GM12878 (cell line): ENCODE measurements at regions not wholly inside any gene's neighbourhood (a gene's known extent, or its start where the extent isn't known, plus 50 kb on each side); places are given as distances from the start of the nearest gene placed in this dataset.

ENCODE experiments used
- ATAC-seq: fragments of 200-7000 bp; cut with Tn5 transposase; 3 replicates; pipeline ENCODE4 v1.9.1; 2020; ENCODE audit warnings: mild to moderate bottlenecking, moderate library complexity
- BruUV-seq: library from RNA; stranded (reverse); fragments of 400-500 nt; replicated peaks from 2 replicates; lab custom pipeline; 2021; lab: Mats Ljungman, UMichigan
- CTCF ChIA-PET: fragments of 300-600 bp; sonication (Branson Sonifier 250); formaldehyde crosslinking; extraction: SDS; loops from one replicate; lab custom pipeline; 2021; ENCODE audit warnings: inconsistent platforms; lab: Yijun Ruan, JAX
- POLR2A ChIA-PET: fragments of 350-600 bp; formaldehyde crosslinking; extraction: SDS; loops from one replicate; lab custom pipeline; 2021; ENCODE audit warnings: inconsistent platforms; lab: Charles Lee
- RAD21 ChIA-PET: fragments of 300-600 bp; sonication (Branson Sonifier 250); formaldehyde crosslinking; loops from one replicate; lab custom pipeline; 2023; ENCODE audit warnings: antibody characterized with exemption; ENCODE audit not compliant: unreplicated experiment; lab: Charles Lee
- SMC1A ChIA-PET: fragments of 300-600 bp; sonication (Branson Sonifier 250); formaldehyde crosslinking; loops from one replicate; lab custom pipeline; 2023; ENCODE audit not compliant: unreplicated experiment, uncharacterized antibody; lab: Charles Lee
- DNase-seq: peaks from one replicate; pipeline ENCODE4 v3.0.0-alpha.2; 2011; ENCODE audit warnings: low read depth, low spot score
- FAIRE-seq: peaks from 3 replicates; lab custom pipeline; 2011; peaks lifted over from hg19 to GRCh38; lab: Jason Lieb, UNC
- H2AFZ ChIP-seq: 2 replicates; pipeline ENCODE4 v1.6.0; 2011; ENCODE audit warnings: low read depth, low read length, control low read depth; ENCODE audit not compliant: control insufficient read depth
- H3K27ac ChIP-seq: 2 replicates; pipeline ENCODE4 v1.5.1; 2011; ENCODE audit warnings: control low read depth; ENCODE audit not compliant: control insufficient read depth, insufficient read depth
- H3K27me3 ChIP-seq, 2 experiments: replicated peaks in 1 of 2; 2 replicates each; pipeline versions ENCODE4 v1.6.0 to v1.6.1; 2011; ENCODE audit warnings: low read length in 1 of 2; ENCODE audit not compliant: control insufficient read depth in 2 of 2, insufficient read depth in 2 of 2
- H3K36me3 ChIP-seq, 2 experiments: 2 replicates each; pipeline ENCODE4 v1.5.1; 2011; ENCODE audit warnings: low read length in 1 of 2; ENCODE audit not compliant: control insufficient read depth in 2 of 2, insufficient read depth in 2 of 2
- H3K4me1 ChIP-seq: 2 replicates; pipeline ENCODE4 v1.6.1; 2011; ENCODE audit warnings: mild to moderate bottlenecking, low read length, moderate library complexity, mixed read lengths; ENCODE audit not compliant: control insufficient read depth, insufficient read depth
- H3K4me2 ChIP-seq: 2 replicates; pipeline ENCODE4 v1.6.0; 2011; ENCODE audit warnings: control low read depth; ENCODE audit not compliant: control insufficient read depth, insufficient read depth
- H3K4me3 ChIP-seq: fragments of 200-600 bp; sonication (generic); 2 replicates; pipeline ENCODE4 v1.5.1; 2016
- H3K79me2 ChIP-seq: 2 replicates; pipeline ENCODE4 v1.6.0; 2011; ENCODE audit warnings: low read length; ENCODE audit not compliant: control insufficient read depth, insufficient read depth
- H3K9ac ChIP-seq: 2 replicates; pipeline ENCODE4 v1.8.0; 2011; ENCODE audit warnings: low read length, control low read depth, mixed read lengths; ENCODE audit not compliant: control insufficient read depth, insufficient read depth
- H3K9me3 ChIP-seq: replicated peaks from 3 replicates; pipeline ENCODE4 v1.5.1; 2011; ENCODE audit warnings: mild to moderate bottlenecking, low read length; ENCODE audit not compliant: control insufficient read depth, insufficient read depth
- H4K20me1 ChIP-seq: 2 replicates; pipeline ENCODE4 v1.6.0; 2011; ENCODE audit not compliant: control insufficient read depth, insufficient read depth
- ASH2L ChIP-seq: fragments of 300-600, 200-600 bp; sonication (generic); IDR thresholded peaks from 2 replicates; pipeline ENCODE4 v1.6.1; 2017; ENCODE audit warnings: low read depth, mild to moderate bottlenecking, borderline replicate concordance
- BCL11A ChIP-seq: IDR thresholded peaks from 2 replicates; pipeline ENCODE4 v1.6.1; 2011; ENCODE audit warnings: low read depth, low read length
- BCLAF1 ChIP-seq: fragments of 450-650 bp; IDR thresholded peaks from 2 replicates; pipeline ENCODE4 v1.6.1; 2017; ENCODE audit warnings: antibody characterized with exemption, mild to moderate bottlenecking, moderate library complexity
- CBX5 ChIP-seq: sonication (generic); IDR thresholded peaks from 2 replicates; pipeline ENCODE4 v1.6.1; 2016; ENCODE audit warnings: low read depth, moderate library complexity, mild to moderate bottlenecking, inconsistent platforms
- FOXM1 ChIP-seq: IDR thresholded peaks from 2 replicates; pipeline ENCODE4 v1.6.1; 2012; ENCODE audit warnings: low read depth, mild to moderate bottlenecking, inconsistent platforms, low read length, moderate library complexity
- HCFC1 ChIP-seq: fragments of 150-350 bp; IDR thresholded peaks from 2 replicates; pipeline ENCODE4 v1.6.1; 2014; ENCODE audit warnings: low read length
- JUND ChIP-seq: IDR thresholded peaks from 2 replicates; pipeline ENCODE4 v1.6.1; 2012; ENCODE audit warnings: low read depth, mild to moderate bottlenecking, low read length, improper control_type of control experiment, moderate library complexity
- NR2F1 ChIP-seq: fragments of 450-650 bp; conservative IDR thresholded peaks from 2 replicates; pipeline ENCODE4 v1.6.1; 2017; ENCODE audit warnings: mild to moderate bottlenecking
- NRF1 ChIP-seq: conservative IDR thresholded peaks from 2 replicates; pipeline ENCODE4 v1.6.1; 2011; ENCODE audit warnings: mild to moderate bottlenecking, low read depth, low read length, improper control_type of control experiment
- PAX5 ChIP-seq: IDR thresholded peaks from 2 replicates; pipeline ENCODE4 v1.6.1; 2011; ENCODE audit warnings: low read depth, low read length, borderline replicate concordance
- PAX8 ChIP-seq: fragments of 450-650 bp; IDR thresholded peaks from 2 replicates; pipeline ENCODE4 v1.6.1; 2017; ENCODE audit warnings: mild to moderate bottlenecking, moderate library complexity
- SREBF1 ChIP-seq: IDR thresholded peaks from 2 replicates; pipeline ENCODE4 v1.6.1; 2012; ENCODE audit warnings: mild to moderate bottlenecking, low read length
- ZNF622 ChIP-seq: fragments of 450-650 bp; IDR thresholded peaks from 2 replicates; pipeline ENCODE4 v1.6.1; 2017; ENCODE audit warnings: mild to moderate bottlenecking, inconsistent platforms
- WGBS: methylation state at CpG from one replicate; pipeline ENCODE4 v1.1.6; 2016; ENCODE audit warnings: low lambda C conversion rate; ENCODE audit not compliant: insufficient replicate concordance, insufficient coverage; ENCODE audit errors: missing lambda C conversion rate; 5-methylcytosine and 5-hydroxymethylcytosine counted together
- in situ Hi-C: fragments of 300-500 bp; cut with MboI; formaldehyde crosslinking; loops from 9 replicates; pipeline ENCODE4 v1.14.3; 2018; ENCODE audit warnings: mixed read lengths
- intact Hi-C: fragments of 100-400 bp; cut with micrococcal nuclease; formaldehyde crosslinking; loops from one replicate; pipeline ENCODE4 v1.14.2; 2022; ENCODE audit not compliant: unreplicated experiment

- ATAC-seq (no peak), FAIRE-seq (no peak), DNase-seq (no peak)
- Histone ChIP-seq H3K27me3 (no peaks in the 10 kb centered on the region), H3K79me2 (no peaks in the 10 kb centered on the region), H3K27ac (no peak overlapping the region), H3K36me3 (no peaks in the 10 kb centered on the region), H2AFZ (no peak overlapping the region), H3K4me2 (no peak overlapping the region), H4K20me1 (no peaks in the 10 kb centered on the region), H3K4me1 (no peaks in the 10 kb centered on the region), H3K4me3 (no peak overlapping the region), H3K9me3 (no peaks in the 10 kb centered on the region), H3K9ac (no peak overlapping the region)
- ChIA-PET RAD21 (no interaction called here), CTCF (no interaction called here), POLR2A (no interaction called here), SMC1A (no interaction called here)
- BruUV-seq: no TSS peak
- in situ Hi-C loops (no loop called here), intact Hi-C loops (no loop called here)
- WGBS: 10% methylated on average over 1 of the region's 1 CpG
- no peak for TF ChIP-seq CBX5
- TF ChIP-seq PAX5: no peak
- TF ChIP-seq JUND: no peak
- TF ChIP-seq SREBF1: no peak
- no peak for TF ChIP-seq BCL11A
- TF ChIP-seq HCFC1: no peak
- TF ChIP-seq ZNF622: no peak
- TF ChIP-seq NR2F1: no peak
- TF ChIP-seq BCLAF1: no peak
- no peak for TF ChIP-seq PAX8
- no peak for TF ChIP-seq ASH2L
- no peak for TF ChIP-seq FOXM1
- TF ChIP-seq NRF1: no peak
These were observed 156.4 kb downstream of the NEDD1 start for GRCh38 chr12:97063292-97063935.
